ENCODE measurements at regions not wholly inside any gene's neighbourhood (a gene's known extent, or its start where the extent isn't known, plus 50 kb on each side); places are given as distances from the start of the nearest gene placed in this dataset.

GRCh38 chr19:33876192-33876591, 79.5 kb downstream of the KCTD15 start:
- no peak for DNase-seq (ENCODE audit: low read depth, low spot score)
- H3K4me1 ChIP-seq (ENCODE audit: control insufficient read depth, insufficient read depth, low read length), result no peaks in the 10 kb centered on the region
- H3K9me3 ChIP-seq (ENCODE audit: control insufficient read depth, insufficient read depth, low read depth, low read length), result no peaks in the 10 kb centered on the region
- no peak overlapping the region for H3K27ac ChIP-seq (ENCODE audit: low read length)
- peaks cover 6% of the 10 kb centered on the region; the same call in 1 of the 2 replicates for H3K27me3 ChIP-seq (ENCODE audit: control insufficient read depth, insufficient read depth, low read length)
- intact Hi-C loops (cut with micrococcal nuclease; ENCODE audit: unreplicated experiment) (no loop called here), in situ Hi-C loops (cut with HindIII; ENCODE audit: low pct_unique_long_range_greater_than_20kb, low sequenced_read_pairs) (no loop called here)
- no peaks in the 10 kb centered on the region for H3K36me3 ChIP-seq (ENCODE audit: control insufficient read depth, insufficient read depth, low read length)
- no peak overlapping the region for H3K4me3 ChIP-seq (ENCODE audit: low read depth in 2 of 2, low read length in 2 of 2)
- ChIA-PET POLR2A (interaction anchor here (0.7 kb wide), 1 partner anchor 348 kb away, joined by 5 read pairs; no protein-coding TSS in a partner anchor), CTCF (interaction anchor here (0.6 to 0.7 kb wide), 2 partner anchors 92 to 121 kb away, joined by 3 to 5 read pairs; no protein-coding TSS in a partner anchor)
- TF ChIP-seq POLR2AphosphoS5 (IDR thresholded peaks at IDR 0.05; ENCODE audit: low read depth, low read length), result no peak
- TF ChIP-seq TCF7L2 (IDR thresholded peaks at IDR 0.05; ENCODE audit: low read depth, low read length), result no peak
- TF ChIP-seq SIN3A (IDR thresholded peaks at IDR 0.05; ENCODE audit: borderline replicate concordance, insufficient read depth, low read depth, low read length), result no peak
- no peak for TF ChIP-seq REST (IDR thresholded peaks at IDR 0.05; ENCODE audit: insufficient read depth in 1 of 2, low read depth in 2 of 2, low read length in 1 of 2)
- no peak for TF ChIP-seq CTCF (IDR thresholded peaks at IDR 0.05)
- no peak for ATAC-seq
- BruUV-seq (replicated peaks), result no TSS peak

GRCh38 chr19:33878030-33878544, 81.4 kb downstream of the KCTD15 start:
- intact Hi-C loops (cut with micrococcal nuclease; ENCODE audit: unreplicated experiment) (no loop called here), in situ Hi-C loops (cut with HindIII; ENCODE audit: low pct_unique_long_range_greater_than_20kb, low sequenced_read_pairs) (no loop called here)
- no peak for ATAC-seq
- Histone ChIP-seq H3K4me3 (ENCODE audit: low read depth in 2 of 2, low read length in 2 of 2) (no peak overlapping the region), H3K27ac (ENCODE audit: low read length) (no peak overlapping the region), H3K9me3 (ENCODE audit: control insufficient read depth, insufficient read depth, low read depth, low read length) (no peaks in the 10 kb centered on the region), H3K27me3 (ENCODE audit: control insufficient read depth, insufficient read depth, low read length) (peaks cover 6% of the 10 kb centered on the region; the same call in 1 of the 2 replicates), H3K36me3 (ENCODE audit: control insufficient read depth, insufficient read depth, low read length) (no peaks in the 10 kb centered on the region), H3K4me1 (ENCODE audit: control insufficient read depth, insufficient read depth, low read length) (no peaks in the 10 kb centered on the region)
- no peak for DNase-seq (ENCODE audit: low read depth, low spot score)
- BruUV-seq (replicated peaks), result no TSS peak
- CTCF ChIA-PET, result no interaction called here
- TF ChIP-seq POLR2AphosphoS5 (IDR thresholded peaks at IDR 0.05; ENCODE audit: low read depth, low read length), result no peak
- no peak for TF ChIP-seq TCF7L2 (IDR thresholded peaks at IDR 0.05; ENCODE audit: low read depth, low read length)
- TF ChIP-seq CTCF (IDR thresholded peaks at IDR 0.05), result no peak
- no peak for TF ChIP-seq SIN3A (IDR thresholded peaks at IDR 0.05; ENCODE audit: borderline replicate concordance, insufficient read depth, low read depth, low read length)
- no peak for TF ChIP-seq REST (IDR thresholded peaks at IDR 0.05; ENCODE audit: insufficient read depth in 1 of 2, low read depth in 2 of 2, low read length in 1 of 2)
- POLR2A ChIA-PET, result no interaction called here
